ENCODE measurements at regions not wholly inside any gene's neighbourhood (a gene's known extent, or its start where the extent isn't known, plus 50 kb on each side); places are given as distances from the start of the nearest gene placed in this dataset.

DNA sequence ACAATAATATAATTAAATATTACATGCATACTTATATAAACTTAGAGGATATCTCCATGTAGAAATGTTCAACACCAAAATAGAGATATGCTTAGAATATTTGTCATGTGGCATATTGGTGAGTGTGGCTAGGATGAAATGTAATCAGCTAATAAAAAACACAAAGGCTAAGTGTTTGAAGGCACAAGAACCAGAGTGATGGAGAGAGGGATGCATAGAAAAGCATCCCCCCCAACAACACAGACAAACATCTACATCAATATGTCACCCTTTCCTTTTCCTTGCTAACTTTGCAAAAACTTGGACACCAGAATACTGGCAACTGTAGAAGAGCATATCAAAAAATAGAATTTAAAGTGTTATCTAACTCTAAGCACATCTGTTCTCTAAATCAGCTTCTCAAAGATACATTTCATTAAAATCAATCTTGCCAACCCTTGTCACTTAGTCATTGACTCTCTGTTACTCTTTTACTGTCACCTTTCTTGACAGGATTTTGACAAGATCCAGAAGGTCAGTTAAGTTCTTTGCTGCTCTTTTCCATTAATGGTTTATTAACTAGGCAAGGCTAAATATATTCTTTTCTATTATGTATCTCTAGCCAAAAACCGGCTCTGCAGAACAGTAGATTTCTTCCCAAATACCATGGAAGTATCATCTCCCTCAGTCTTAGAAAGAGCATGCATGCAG is 695.9 kb downstream of the OTOL1 start:
- TF ChIP-seq, protein P1, sequence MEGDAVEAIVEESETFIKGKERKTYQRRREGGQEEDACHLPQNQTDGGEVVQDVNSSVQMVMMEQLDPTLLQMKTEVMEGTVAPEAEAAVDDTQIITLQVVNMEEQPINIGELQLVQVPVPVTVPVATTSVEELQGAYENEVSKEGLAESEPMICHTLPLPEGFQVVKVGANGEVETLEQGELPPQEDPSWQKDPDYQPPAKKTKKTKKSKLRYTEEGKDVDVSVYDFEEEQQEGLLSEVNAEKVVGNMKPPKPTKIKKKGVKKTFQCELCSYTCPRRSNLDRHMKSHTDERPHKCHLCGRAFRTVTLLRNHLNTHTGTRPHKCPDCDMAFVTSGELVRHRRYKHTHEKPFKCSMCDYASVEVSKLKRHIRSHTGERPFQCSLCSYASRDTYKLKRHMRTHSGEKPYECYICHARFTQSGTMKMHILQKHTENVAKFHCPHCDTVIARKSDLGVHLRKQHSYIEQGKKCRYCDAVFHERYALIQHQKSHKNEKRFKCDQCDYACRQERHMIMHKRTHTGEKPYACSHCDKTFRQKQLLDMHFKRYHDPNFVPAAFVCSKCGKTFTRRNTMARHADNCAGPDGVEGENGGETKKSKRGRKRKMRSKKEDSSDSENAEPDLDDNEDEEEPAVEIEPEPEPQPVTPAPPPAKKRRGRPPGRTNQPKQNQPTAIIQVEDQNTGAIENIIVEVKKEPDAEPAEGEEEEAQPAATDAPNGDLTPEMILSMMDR (conservative IDR thresholded peaks at IDR 0.05; ENCODE audit: low read length): no peak
- no peak for TF ChIP-seq EZH2phosphoT487 (IDR thresholded peaks at IDR 0.05; ENCODE audit: borderline replicate concordance, low read depth, low read length)

DNA sequence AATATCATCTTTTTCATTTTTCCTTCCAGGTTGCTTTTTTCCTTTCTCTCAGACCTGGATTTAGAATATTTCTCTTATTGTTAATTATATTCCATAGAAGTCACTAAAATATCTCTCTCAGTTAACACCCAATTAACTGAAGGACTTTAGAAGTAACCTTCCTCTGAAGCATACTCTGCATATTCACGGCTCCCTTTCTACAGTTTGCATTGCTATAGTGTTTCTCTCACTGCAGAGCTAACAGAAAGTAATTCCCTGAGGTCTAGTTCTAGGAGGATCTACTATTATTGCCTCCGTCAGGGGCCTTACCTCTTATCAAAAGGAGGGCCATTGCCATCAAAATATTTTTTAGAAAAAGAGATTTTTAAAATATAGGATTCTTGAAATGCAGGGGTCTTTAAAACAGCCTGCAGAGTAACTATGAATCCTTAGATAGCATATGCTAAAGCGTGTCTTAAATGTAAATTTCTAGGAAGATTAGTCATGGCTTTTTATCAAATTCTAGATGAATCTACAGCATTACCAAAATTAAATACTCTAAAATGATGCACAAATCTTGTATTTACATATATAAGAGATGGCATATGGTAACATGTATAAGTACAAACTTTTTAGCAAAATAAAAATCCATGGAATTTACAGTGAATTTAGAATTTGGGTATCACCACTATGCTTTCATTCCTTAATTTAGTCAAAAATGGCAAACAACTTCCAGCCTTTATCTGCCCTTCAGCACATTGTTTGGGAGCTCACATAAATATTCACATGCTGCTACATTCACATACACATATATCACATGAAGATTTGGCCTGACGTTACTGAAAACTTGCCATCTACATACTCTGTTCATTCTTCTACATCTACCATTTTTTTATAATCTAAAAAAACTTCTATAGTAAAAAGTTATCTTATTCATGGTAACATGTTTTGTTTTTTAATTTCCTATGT is 696.8 kb downstream of the OTOL1 start:
- Histone ChIP-seq H3K4me3 (ENCODE audit: low read depth, low read length, poor library complexity, severe bottlenecking) (no peak overlapping the region), H4K20me1 (ENCODE audit: insufficient read depth, low read length) (no peaks in the 10 kb centered on the region), H3K9me2 (ENCODE audit: insufficient read depth, low read length) (no peaks in the 10 kb centered on the region), H3K36me3 (ENCODE audit: insufficient read depth, low read length) (no peaks in the 10 kb centered on the region), H3K4me2 (ENCODE audit: low read length) (no peak overlapping the region), H2AFZ (ENCODE audit: low read length) (no peak overlapping the region), H3K79me2 (ENCODE audit: insufficient read depth, low read depth, low read length) (no peaks in the 10 kb centered on the region), H3K4me1 (ENCODE audit: insufficient read depth, low read length, poor library complexity, severe bottlenecking) (no peaks in the 10 kb centered on the region), H3K27ac (ENCODE audit: low read depth, low read length, poor library complexity, severe bottlenecking) (no peak overlapping the region), H3K9me3 (ENCODE audit: low read length) (no peaks in the 10 kb centered on the region)
- intact Hi-C loops (cut with micrococcal nuclease; ENCODE audit: unreplicated experiment): no loop called here
- POLR2A ChIA-PET: no interaction called here
- DNase-seq (ENCODE audit: low spot score): no peak
- TF ChIP-seq, protein P1 (conservative IDR thresholded peaks at IDR 0.05; ENCODE audit: low read length): no peak
- TF ChIP-seq EZH2phosphoT487 (IDR thresholded peaks at IDR 0.05; ENCODE audit: borderline replicate concordance, low read depth, low read length): no peak
- no TSS peak for BruUV-seq (replicated peaks)
- CTCF ChIA-PET (ENCODE audit: unreplicated experiment): no interaction called here

More for the DNA sequence above, 695.9 kb downstream of the OTOL1 start:
- no peaks in the 10 kb centered on the region for H3K9me3 ChIP-seq (ENCODE audit: low read length)
- BruUV-seq (replicated peaks): no TSS peak
- H3K27ac ChIP-seq (ENCODE audit: low read depth, low read length, poor library complexity, severe bottlenecking): no peak overlapping the region
- ChIA-PET POLR2A (interaction anchor here (0.8 kb wide), 1 partner anchor 9 kb away, joined by 3 read pairs; no protein-coding TSS in a partner anchor), CTCF (ENCODE audit: unreplicated experiment) (no interaction called here)
- no peaks in the 10 kb centered on the region for H4K20me1 ChIP-seq (ENCODE audit: insufficient read depth, low read length)
- H3K4me1 ChIP-seq (ENCODE audit: insufficient read depth, low read length, poor library complexity, severe bottlenecking): no peaks in the 10 kb centered on the region
- H3K4me2 ChIP-seq (ENCODE audit: low read length): no peak overlapping the region
- no peaks in the 10 kb centered on the region for H3K36me3 ChIP-seq (ENCODE audit: insufficient read depth, low read length)
- no peaks in the 10 kb centered on the region for H3K9me2 ChIP-seq (ENCODE audit: insufficient read depth, low read length)
- no peak for DNase-seq (ENCODE audit: low spot score)
- intact Hi-C loops (cut with micrococcal nuclease; ENCODE audit: unreplicated experiment): no loop called here
- no peak overlapping the region for H2AFZ ChIP-seq (ENCODE audit: low read length)
- H3K79me2 ChIP-seq (ENCODE audit: insufficient read depth, low read depth, low read length): no peaks in the 10 kb centered on the region
- no peak overlapping the region for H3K4me3 ChIP-seq (ENCODE audit: low read depth, low read length, poor library complexity, severe bottlenecking)

Measured in OCI-LY7 (cell line).